ENCODE measurements at regions not wholly inside any gene's neighbourhood (a gene's known extent, or its start where the extent isn't known, plus 50 kb on each side); places are given as distances from the start of the nearest gene placed in this dataset.

- no peak for DNase-seq (ENCODE audit: low read depth, low spot score)
- Histone ChIP-seq H3K9me3 (ENCODE audit: low read depth, low read length) (no peaks in the 10 kb centered on the region), H3K9ac (ENCODE audit: insufficient read length) (no peak overlapping the region), H3K36me3 (ENCODE audit: insufficient read depth, low read length) (no peaks in the 10 kb centered on the region), H3K27ac (no peak overlapping the region), H3K4me3 (no peak overlapping the region)
- TF ChIP-seq EZH2 (IDR thresholded peaks at IDR 0.05) = no peak
Measured at GRCh38 chr2:137873536-137874244, 90.6 kb upstream of the HNMT start.

DNA sequence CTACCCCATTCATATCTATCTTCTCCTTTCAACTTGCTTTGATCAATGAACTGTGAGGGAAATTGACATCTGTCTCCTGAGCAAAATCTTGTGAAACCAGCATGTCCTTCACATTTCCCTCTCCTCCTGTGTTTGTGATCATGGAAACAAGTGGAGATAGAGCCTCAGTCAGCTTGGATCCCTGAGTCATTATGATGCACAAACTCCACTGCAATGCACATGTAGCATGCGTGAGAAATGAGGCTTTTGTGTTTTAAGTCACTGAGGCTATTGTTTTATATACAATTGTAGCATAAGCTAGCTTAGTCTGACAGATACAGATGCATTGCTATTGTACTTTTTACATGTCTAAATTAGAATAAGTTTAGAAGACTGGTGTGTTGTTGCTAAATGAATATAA lies 85.2 kb upstream of the HNMT start:
- TF ChIP-seq FOXP2 (optimal IDR thresholded peaks at IDR 0.05; ENCODE audit: control extremely low read depth, extremely low read length, insufficient read depth) = no peak
- TF ChIP-seq EZH2 (IDR thresholded peaks at IDR 0.05) = no peak
- TF ChIP-seq POLR2AphosphoS5 (IDR thresholded peaks at IDR 0.05; ENCODE audit: borderline replicate concordance, low read depth, low read length) = no peak
- H3K9me3 ChIP-seq (ENCODE audit: low read depth, low read length) = no peaks in the 10 kb centered on the region
- no peak overlapping the region for H3K9ac ChIP-seq (ENCODE audit: insufficient read length)
- no peak overlapping the region for H3K27ac ChIP-seq
- H3K36me3 ChIP-seq (ENCODE audit: insufficient read depth, low read length) = no peaks in the 10 kb centered on the region
- DNase-seq (ENCODE audit: low read depth, low spot score) = no peak
- no peak overlapping the region for H3K4me3 ChIP-seq

GRCh38 chr2:137881711-137882110 lies 82.6 kb upstream of the HNMT start:
- no peaks in the 10 kb centered on the region for H3K9me3 ChIP-seq (ENCODE audit: low read depth, low read length)
- TF ChIP-seq FOXP2 (optimal IDR thresholded peaks at IDR 0.05; ENCODE audit: control extremely low read depth, extremely low read length, insufficient read depth) = no peak
- no peak overlapping the region for H3K9ac ChIP-seq (ENCODE audit: insufficient read length)
- no peaks in the 10 kb centered on the region for H3K36me3 ChIP-seq (ENCODE audit: insufficient read depth, low read length)
- no peak overlapping the region for H3K4me3 ChIP-seq
- H3K27ac ChIP-seq = no peak overlapping the region
- no peak for DNase-seq (ENCODE audit: low read depth, low spot score)

GRCh38 chr2:137886083-137886831 lies 78.0 kb upstream of the HNMT start:
- no peak for DNase-seq (ENCODE audit: low read depth, low spot score)
- TF ChIP-seq EZH2 (IDR thresholded peaks at IDR 0.05) (no peak), POLR2AphosphoS5 (IDR thresholded peaks at IDR 0.05; ENCODE audit: borderline replicate concordance, low read depth, low read length) (no peak), FOXP2 (optimal IDR thresholded peaks at IDR 0.05; ENCODE audit: control extremely low read depth, extremely low read length, insufficient read depth) (no peak)

GRCh38 chr2:137888845-137889244 lies 75.4 kb upstream of the HNMT start:
- Histone ChIP-seq H3K9me3 (ENCODE audit: low read depth, low read length) (no peaks in the 10 kb centered on the region), H3K27ac (no peak overlapping the region), H3K36me3 (ENCODE audit: insufficient read depth, low read length) (no peaks in the 10 kb centered on the region), H3K4me3 (no peak overlapping the region), H3K9ac (ENCODE audit: insufficient read length) (no peak overlapping the region)
- no peak for DNase-seq (ENCODE audit: low read depth, low spot score)
- TF ChIP-seq EZH2 (IDR thresholded peaks at IDR 0.05) = no peak
- TF ChIP-seq POLR2AphosphoS5 (IDR thresholded peaks at IDR 0.05; ENCODE audit: borderline replicate concordance, low read depth, low read length) = no peak
- TF ChIP-seq FOXP2 (optimal IDR thresholded peaks at IDR 0.05; ENCODE audit: control extremely low read depth, extremely low read length, insufficient read depth) = no peak

More at GRCh38 chr2:137886083-137886831, 78.0 kb upstream of the HNMT start:
- Histone ChIP-seq H3K9me3 (ENCODE audit: low read depth, low read length) (no peaks in the 10 kb centered on the region), H3K27ac (no peak overlapping the region), H3K4me3 (no peak overlapping the region), H3K9ac (ENCODE audit: insufficient read length) (no peak overlapping the region), H3K36me3 (ENCODE audit: insufficient read depth, low read length) (no peaks in the 10 kb centered on the region)

GRCh38 chr2:137892739-137893138 lies 71.5 kb upstream of the HNMT start:
- Histone ChIP-seq H3K36me3 (ENCODE audit: insufficient read depth, low read length) (no peaks in the 10 kb centered on the region), H3K9ac (ENCODE audit: insufficient read length) (no peak overlapping the region), H3K9me3 (ENCODE audit: low read depth, low read length) (no peaks in the 10 kb centered on the region), H3K4me3 (no peak overlapping the region), H3K27ac (no peak overlapping the region)
- TF ChIP-seq FOXP2 (optimal IDR thresholded peaks at IDR 0.05; ENCODE audit: control extremely low read depth, extremely low read length, insufficient read depth) (no peak), POLR2AphosphoS5 (IDR thresholded peaks at IDR 0.05; ENCODE audit: borderline replicate concordance, low read depth, low read length) (no peak), EZH2 (IDR thresholded peaks at IDR 0.05) (no peak)
- no peak for DNase-seq (ENCODE audit: low read depth, low spot score)

DNA sequence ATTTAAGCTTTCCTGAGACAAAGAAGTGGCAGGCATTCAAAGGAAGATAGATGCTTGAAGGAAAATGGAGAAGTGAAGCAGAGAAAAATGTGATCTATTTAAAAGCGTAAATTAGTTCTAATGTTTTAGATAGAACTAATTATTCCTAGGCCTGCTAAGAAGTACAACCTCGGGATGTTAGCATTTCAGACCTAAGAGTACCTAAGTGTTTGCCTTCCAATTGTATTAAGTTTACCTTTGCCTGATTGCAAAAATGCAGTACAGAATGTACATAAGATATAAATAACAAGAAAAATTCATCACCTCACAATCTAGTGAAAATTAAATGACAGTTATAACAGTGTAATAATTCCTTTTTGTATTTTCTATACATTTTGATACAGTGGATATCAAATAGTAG lies 71.1 kb upstream of the HNMT start:
- no peak overlapping the region for H3K9ac ChIP-seq (ENCODE audit: insufficient read length)
- no peak overlapping the region for H3K27ac ChIP-seq
- TF ChIP-seq FOXP2 (optimal IDR thresholded peaks at IDR 0.05; ENCODE audit: control extremely low read depth, extremely low read length, insufficient read depth) = no peak
- no peak for TF ChIP-seq POLR2AphosphoS5 (IDR thresholded peaks at IDR 0.05; ENCODE audit: borderline replicate concordance, low read depth, low read length)
- no peak for TF ChIP-seq EZH2 (IDR thresholded peaks at IDR 0.05)
- H3K4me3 ChIP-seq = no peak overlapping the region
- DNase-seq (ENCODE audit: low read depth, low spot score) = no peak
- no peaks in the 10 kb centered on the region for H3K9me3 ChIP-seq (ENCODE audit: low read depth, low read length)
- H3K36me3 ChIP-seq (ENCODE audit: insufficient read depth, low read length) = no peaks in the 10 kb centered on the region

DNA sequence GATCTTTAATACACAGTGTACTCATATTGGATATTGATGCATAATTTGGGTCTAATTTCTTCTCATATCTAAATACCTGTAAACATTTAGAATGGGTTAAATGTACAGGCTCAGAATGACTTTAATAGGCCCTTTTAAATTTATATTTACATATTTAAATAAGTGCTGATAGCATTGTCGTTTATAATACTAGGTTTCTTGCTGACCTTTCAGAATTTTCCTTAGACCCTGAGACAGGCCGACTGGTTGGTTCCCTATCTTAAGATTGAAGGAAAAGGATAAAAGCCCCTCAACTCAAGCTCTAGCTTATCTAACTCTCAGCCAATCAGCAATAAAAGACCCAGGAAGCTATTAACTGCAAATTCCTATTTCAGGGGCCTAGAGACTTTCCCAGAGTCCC lies 67.8 kb upstream of the HNMT start:
- no peaks in the 10 kb centered on the region for H3K36me3 ChIP-seq (ENCODE audit: insufficient read depth, low read length)
- no peak overlapping the region for H3K27ac ChIP-seq

More for the DNA sequence above, 67.8 kb upstream of the HNMT start:
- no peak for TF ChIP-seq FOXP2 (optimal IDR thresholded peaks at IDR 0.05; ENCODE audit: control extremely low read depth, extremely low read length, insufficient read depth)
- TF ChIP-seq EZH2 (IDR thresholded peaks at IDR 0.05) = no peak
- no peak for TF ChIP-seq POLR2AphosphoS5 (IDR thresholded peaks at IDR 0.05; ENCODE audit: borderline replicate concordance, low read depth, low read length)
- Histone ChIP-seq H3K9me3 (ENCODE audit: low read depth, low read length) (no peaks in the 10 kb centered on the region), H3K9ac (ENCODE audit: insufficient read length) (no peak overlapping the region), H3K4me3 (no peak overlapping the region)
- no peak for DNase-seq (ENCODE audit: low read depth, low spot score)

Data from SK-N-MC (cell line).